HEK293T (cell line): ENCODE measurements at regions not wholly inside any gene's neighbourhood (a gene's known extent, or its start where the extent isn't known, plus 50 kb on each side); places are given as distances from the start of the nearest gene placed in this dataset.

Source experiments
- BHLHE40 ChIP-seq: fragments of 450-650 bp; IDR thresholded peaks from 2 replicates; pipeline ENCODE4 v1.6.1; 2016; ENCODE audit warnings: mild to moderate bottlenecking, moderate library complexity, borderline replicate concordance
- ELF4 ChIP-seq: fragments of 450-650 bp; IDR thresholded peaks from 2 replicates; pipeline ENCODE4 v1.6.1; 2017; ENCODE audit warnings: antibody characterized with exemption
- FOXA1 ChIP-seq: fragments of 450-650 bp; IDR thresholded peaks from 2 replicates; pipeline ENCODE4 v1.6.1; 2016; ENCODE audit warnings: mild to moderate bottlenecking
- FOXM1 ChIP-seq: fragments of 450-650 bp; IDR thresholded peaks from 2 replicates; pipeline ENCODE4 v1.6.1; 2017; ENCODE audit warnings: mild to moderate bottlenecking, borderline replicate concordance
- L3MBTL2 ChIP-seq: fragments of 450-650 bp; conservative IDR thresholded peaks from 2 replicates; pipeline ENCODE4 v1.6.1; 2016; ENCODE audit warnings: mild to moderate bottlenecking
- LEF1 ChIP-seq: fragments of 450-650 bp; IDR thresholded peaks from 2 replicates; pipeline ENCODE4 v1.6.1; 2017; ENCODE audit warnings: mild to moderate bottlenecking, borderline replicate concordance
- NFRKB ChIP-seq: fragments of 450-650 bp; IDR thresholded peaks from 2 replicates; pipeline ENCODE4 v1.6.1; 2016; ENCODE audit warnings: mild to moderate bottlenecking, moderate library complexity
- PKNOX1 ChIP-seq: fragments of 450-650 bp; IDR thresholded peaks from 2 replicates; pipeline ENCODE4 v1.6.1; 2016
- SP1 ChIP-seq: fragments of 450-650 bp; IDR thresholded peaks from 2 replicates; pipeline ENCODE4 v1.6.1; 2017
- SUZ12 ChIP-seq: fragments of 450-650 bp; IDR thresholded peaks from 2 replicates; pipeline ENCODE4 v1.6.1; 2016; ENCODE audit warnings: mild to moderate bottlenecking
- TARDBP ChIP-seq: fragments of 450-650 bp; IDR thresholded peaks from 2 replicates; pipeline ENCODE4 v1.6.1; 2016
- ZNF384 ChIP-seq: fragments of 450-650 bp; IDR thresholded peaks from 2 replicates; pipeline ENCODE4 v1.6.1; 2016

DNA sequence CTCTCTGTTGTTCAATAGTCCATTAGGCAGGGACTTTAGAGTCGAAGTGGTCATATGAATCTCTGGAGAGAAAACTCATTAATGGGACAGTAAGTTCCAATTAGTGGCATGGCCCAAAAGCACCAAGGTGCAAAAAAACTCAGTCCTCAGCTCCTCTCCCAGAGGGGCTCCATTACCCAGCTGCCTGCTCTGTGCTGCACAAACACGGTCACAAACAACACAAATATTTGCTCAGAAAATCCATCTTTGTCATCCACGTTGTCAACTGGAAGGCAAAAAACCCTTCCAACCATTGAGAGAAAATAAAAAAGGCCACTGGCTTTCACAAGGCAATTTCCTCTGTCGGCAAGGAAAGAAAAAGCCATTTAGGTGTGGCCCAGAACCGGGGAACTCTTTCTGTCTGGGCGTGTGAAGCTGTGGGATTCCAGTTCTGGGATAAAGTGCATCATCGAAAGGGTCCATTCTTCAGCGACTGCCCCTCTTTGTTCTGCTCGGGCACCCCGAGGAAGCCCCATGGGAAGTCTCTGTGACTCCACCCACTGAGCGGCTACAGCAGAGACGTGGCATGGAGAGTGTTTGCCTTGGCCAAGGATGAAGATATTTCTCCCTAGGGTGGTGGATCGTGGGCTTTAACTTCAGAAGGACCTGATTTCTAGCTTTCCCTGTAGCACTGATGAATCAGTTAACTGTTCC is 137.6 kb downstream of the VRK1 start:
- TF ChIP-seq LEF1: no peak
- TF ChIP-seq BHLHE40: no peak
- TF ChIP-seq TARDBP: no peak
- no peak for TF ChIP-seq NFRKB
- no peak for TF ChIP-seq SP1
- TF ChIP-seq SUZ12: no peak
- TF ChIP-seq FOXM1: no peak
- TF ChIP-seq L3MBTL2: no peak
- TF ChIP-seq FOXA1: no peak
- no peak for TF ChIP-seq ELF4
- no peak for TF ChIP-seq ZNF384
- TF ChIP-seq PKNOX1: no peak
